ENCODE measurements at regions not wholly inside any gene's neighbourhood (a gene's known extent, or its start where the extent isn't known, plus 50 kb on each side); places are given as distances from the start of the nearest gene placed in this dataset.

DNA sequence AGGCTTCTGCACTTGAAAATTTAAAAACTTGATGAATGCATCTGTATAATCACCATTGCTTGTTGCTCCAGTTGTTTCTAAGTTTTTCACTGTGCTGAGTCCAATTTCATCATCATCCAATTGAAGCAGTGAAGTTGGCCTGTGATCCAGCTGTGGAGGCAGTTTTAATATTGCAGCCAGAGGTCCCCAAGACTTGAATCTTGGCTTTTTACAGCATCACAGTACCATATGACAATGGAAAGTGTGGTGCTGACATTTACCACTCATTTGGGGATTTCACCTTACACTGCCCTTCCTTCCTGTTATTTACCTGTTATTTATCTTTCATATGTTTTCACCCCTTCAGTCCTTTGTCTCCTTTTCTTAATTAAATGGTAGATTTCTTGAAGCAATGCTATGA lies 76.2 kb upstream of the SPIN1 start:
- TF ChIP-seq CTCF (IDR thresholded peaks at IDR 0.05) (no peak), POLR2A (IDR thresholded peaks at IDR 0.05) (no peak), POLR2AphosphoS5 (IDR thresholded peaks at IDR 0.05; ENCODE audit: insufficient read depth in 1 of 2, low read depth in 1 of 2) (no peak)
